ENCODE measurements at regions not wholly inside any gene's neighbourhood (a gene's known extent, or its start where the extent isn't known, plus 50 kb on each side); places are given as distances from the start of the nearest gene placed in this dataset.

DNA sequence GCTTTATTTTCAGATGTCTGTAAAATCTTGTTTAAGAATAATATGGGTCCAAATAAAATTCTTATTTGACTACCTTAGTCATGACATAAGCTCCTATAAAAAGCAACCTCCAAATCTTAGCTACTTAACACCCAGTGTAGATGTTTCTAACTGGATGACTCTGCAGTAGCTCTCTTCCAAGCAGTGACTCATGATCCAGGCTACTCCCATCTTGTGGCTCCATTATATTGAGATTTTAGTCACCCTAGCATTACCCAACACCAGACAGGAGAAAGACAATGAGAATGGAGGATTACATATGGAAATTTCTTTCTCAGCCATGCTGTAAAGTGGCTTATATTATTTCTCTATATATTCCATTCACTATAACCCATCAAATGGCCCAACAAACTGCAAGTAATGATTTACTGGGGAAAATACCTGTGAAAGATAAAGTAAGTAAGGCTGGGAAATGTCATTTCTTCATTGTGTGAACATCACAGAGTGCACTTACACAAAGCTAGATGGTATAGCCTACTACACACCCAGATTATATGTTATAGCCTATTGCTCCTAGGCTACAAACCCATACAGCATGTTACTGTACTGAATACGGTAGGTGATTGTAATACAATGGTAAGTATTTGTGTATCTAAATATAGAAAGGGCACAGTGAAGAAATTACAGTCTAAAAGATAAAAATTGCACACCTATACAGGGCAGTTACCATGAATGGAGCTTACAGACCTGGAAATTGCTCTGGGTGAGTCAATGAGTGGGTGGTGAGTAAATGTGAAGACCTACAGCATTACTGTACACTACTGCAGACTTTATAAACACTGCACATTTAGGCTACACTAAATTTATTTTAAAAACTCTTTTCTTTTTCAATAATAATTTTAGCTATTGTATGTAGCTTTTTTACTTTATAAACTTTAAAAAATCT is 163.2 kb downstream of the DYRK2 start:
- Mint-ChIP-seq H3K9me3 (peaks cover 20% of the 10 kb centered on the region), H3K4me3 (no peak overlapping the region), H3K27me3 (ENCODE audit: low read depth) (peaks cover 3% of the 10 kb centered on the region), H3K27ac (no peak overlapping the region), H3K4me1 (peaks cover 8% of the 10 kb centered on the region), H3K36me3 (ENCODE audit: low read depth) (peaks cover 4% of the 10 kb centered on the region)
- TF ChIP-seq, protein P1, sequence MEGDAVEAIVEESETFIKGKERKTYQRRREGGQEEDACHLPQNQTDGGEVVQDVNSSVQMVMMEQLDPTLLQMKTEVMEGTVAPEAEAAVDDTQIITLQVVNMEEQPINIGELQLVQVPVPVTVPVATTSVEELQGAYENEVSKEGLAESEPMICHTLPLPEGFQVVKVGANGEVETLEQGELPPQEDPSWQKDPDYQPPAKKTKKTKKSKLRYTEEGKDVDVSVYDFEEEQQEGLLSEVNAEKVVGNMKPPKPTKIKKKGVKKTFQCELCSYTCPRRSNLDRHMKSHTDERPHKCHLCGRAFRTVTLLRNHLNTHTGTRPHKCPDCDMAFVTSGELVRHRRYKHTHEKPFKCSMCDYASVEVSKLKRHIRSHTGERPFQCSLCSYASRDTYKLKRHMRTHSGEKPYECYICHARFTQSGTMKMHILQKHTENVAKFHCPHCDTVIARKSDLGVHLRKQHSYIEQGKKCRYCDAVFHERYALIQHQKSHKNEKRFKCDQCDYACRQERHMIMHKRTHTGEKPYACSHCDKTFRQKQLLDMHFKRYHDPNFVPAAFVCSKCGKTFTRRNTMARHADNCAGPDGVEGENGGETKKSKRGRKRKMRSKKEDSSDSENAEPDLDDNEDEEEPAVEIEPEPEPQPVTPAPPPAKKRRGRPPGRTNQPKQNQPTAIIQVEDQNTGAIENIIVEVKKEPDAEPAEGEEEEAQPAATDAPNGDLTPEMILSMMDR (IDR thresholded peaks at IDR 0.05; ENCODE audit: unreplicated experiment in 3 of 3): no peak

DNA sequence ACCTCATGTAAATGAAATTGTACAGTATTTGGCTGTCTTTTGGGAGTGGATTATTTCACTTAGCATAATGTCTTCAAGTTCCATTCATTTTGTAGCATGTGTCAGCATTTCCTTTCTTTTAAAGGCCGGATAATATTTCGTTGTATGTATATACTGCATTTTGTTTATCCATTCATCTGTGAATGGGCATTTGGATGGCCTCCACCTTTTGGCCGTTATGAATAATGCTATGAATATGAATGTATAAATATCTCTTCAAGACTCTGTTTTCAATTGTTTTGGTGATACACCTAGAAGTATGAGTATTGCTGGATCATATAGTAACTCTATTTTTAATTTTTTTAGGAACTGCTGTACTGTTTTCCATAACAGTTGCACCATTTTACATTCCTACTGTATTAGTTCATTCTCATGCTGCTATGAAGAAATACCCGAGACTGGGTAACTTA is 164.9 kb downstream of the DYRK2 start:
- Mint-ChIP-seq H3K4me3 (no peak overlapping the region), H3K27ac (no peak overlapping the region), H3K27me3 (ENCODE audit: low read depth) (peaks cover 3% of the 10 kb centered on the region), H3K36me3 (ENCODE audit: low read depth) (peaks cover 4% of the 10 kb centered on the region), H3K9me3 (peaks cover 26% of the 10 kb centered on the region), H3K4me1 (peaks cover 8% of the 10 kb centered on the region)
- TF ChIP-seq, protein P1 (IDR thresholded peaks at IDR 0.05; ENCODE audit: unreplicated experiment in 3 of 3): no peak

DNA sequence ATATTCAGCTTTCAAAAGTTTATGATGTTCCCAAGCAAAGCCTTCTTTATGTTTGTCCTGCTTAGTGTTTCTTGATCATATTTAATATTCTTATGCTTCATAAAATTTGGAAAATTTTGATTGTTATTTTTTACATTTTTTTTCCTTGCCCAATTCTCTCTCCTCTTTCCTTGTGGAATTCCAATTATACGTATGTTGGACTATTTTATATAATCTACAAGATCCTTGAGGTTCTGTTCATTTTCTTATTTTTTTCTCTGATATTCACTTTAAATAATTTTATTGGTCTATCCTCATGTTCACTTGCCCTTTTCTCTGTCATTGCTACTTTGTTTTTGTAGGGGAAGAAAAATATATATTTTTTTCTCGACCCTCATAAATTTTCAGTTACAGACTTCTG is 167.7 kb downstream of the DYRK2 start:
- TF ChIP-seq, protein P1 (IDR thresholded peaks at IDR 0.05; ENCODE audit: unreplicated experiment in 3 of 3): no peak
- H3K36me3 Mint-ChIP-seq (ENCODE audit: low read depth): peaks cover 4% of the 10 kb centered on the region
- H3K27ac Mint-ChIP-seq: no peak overlapping the region
- peaks cover 12% of the 10 kb centered on the region for H3K4me1 Mint-ChIP-seq
- H3K27me3 Mint-ChIP-seq (ENCODE audit: low read depth): peaks cover 3% of the 10 kb centered on the region
- peaks cover 28% of the 10 kb centered on the region for H3K9me3 Mint-ChIP-seq
- H3K4me3 Mint-ChIP-seq: no peak overlapping the region

DNA sequence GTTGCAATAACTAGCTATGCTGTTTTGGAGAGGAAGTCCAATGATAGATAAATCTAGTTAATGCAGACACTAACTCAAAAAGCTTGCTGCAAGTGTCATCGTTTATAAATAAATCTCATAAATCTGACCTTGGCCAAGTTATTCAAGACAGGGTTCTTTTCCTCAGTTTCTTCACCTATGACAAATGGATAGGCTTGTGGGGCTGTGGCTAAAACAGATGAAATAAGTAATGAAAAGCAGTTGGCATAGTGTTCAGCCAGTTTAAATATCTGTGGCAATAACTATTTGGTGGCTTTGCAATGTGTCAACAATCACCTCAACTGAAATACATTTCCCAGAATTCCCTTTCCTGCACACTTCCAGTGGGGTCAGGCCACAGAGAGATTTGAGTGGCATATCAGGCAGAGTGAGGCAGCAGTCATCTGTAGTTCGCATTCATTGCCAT is 169.9 kb downstream of the DYRK2 start:
- TF ChIP-seq, protein P1 (IDR thresholded peaks at IDR 0.05; ENCODE audit: unreplicated experiment in 3 of 3): no peak
- peaks cover 20% of the 10 kb centered on the region for H3K4me1 Mint-ChIP-seq
- H3K9me3 Mint-ChIP-seq: peaks cover 25% of the 10 kb centered on the region
- H3K4me3 Mint-ChIP-seq: no peak overlapping the region
- peaks cover 4% of the 10 kb centered on the region for H3K36me3 Mint-ChIP-seq (ENCODE audit: low read depth)
- H3K27me3 Mint-ChIP-seq (ENCODE audit: low read depth): no peaks in the 10 kb centered on the region
- H3K27ac Mint-ChIP-seq: no peak overlapping the region

DNA sequence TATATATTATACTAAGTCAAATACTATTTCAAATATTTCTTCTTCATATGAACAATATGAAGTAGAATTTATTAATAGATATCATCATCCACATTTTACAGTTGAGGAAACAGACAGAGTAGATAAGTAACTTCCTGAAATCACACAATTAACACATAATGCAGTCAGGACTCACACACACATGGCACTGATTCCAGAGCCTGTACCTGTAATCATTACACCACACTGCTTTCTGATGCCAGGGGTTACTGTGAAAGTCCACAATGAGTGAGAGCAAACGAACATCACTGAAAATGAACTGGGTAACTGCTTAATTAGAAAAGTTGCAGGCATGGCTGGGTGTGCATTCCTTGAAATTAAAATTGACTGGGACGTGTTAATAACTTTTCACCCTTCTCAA is 169.3 kb upstream of the IFNG-AS1 start:
- Mint-ChIP-seq H3K9me3 (peaks cover 22% of the 10 kb centered on the region), H3K36me3 (ENCODE audit: low read depth) (peaks cover 4% of the 10 kb centered on the region), H3K27ac (peak overlapping the region; percentile 5 to 73 (median 71)), H3K4me1 (peaks cover 20% of the 10 kb centered on the region), H3K27me3 (ENCODE audit: low read depth) (no peaks in the 10 kb centered on the region), H3K4me3 (peak overlapping the region in 1 of 3 experiments; percentile 88)
- TF ChIP-seq, protein P1 (IDR thresholded peaks at IDR 0.05; ENCODE audit: unreplicated experiment in 3 of 3): no peak
